A549 (cell line): ENCODE measurements at regions not wholly inside any gene's neighbourhood (a gene's known extent, or its start where the extent isn't known, plus 50 kb on each side); places are given as distances from the start of the nearest gene placed in this dataset.

Source experiments
- ATAC-seq, 2 experiments: fragments of 200-7000 bp in 1 of 2; fragments of >200 bp in 1 of 2; cut with Nextera tagmentation in 1 of 2; cut with Tn5 transposase in 1 of 2; 3 replicates each; pipeline versions ENCODE4 v1.8.0 to v1.9.1; 2018 to 2020; ENCODE audit warnings: mild to moderate bottlenecking in 1 of 2, moderate library complexity in 1 of 2
- CTCF ChIA-PET: fragments of 300-600 bp; sonication (Branson Sonifier 250); formaldehyde crosslinking; extraction: SDS; loops from one replicate; lab custom pipeline; 2021; ENCODE audit warnings: antibody characterized with exemption, inconsistent platforms; lab: Yijun Ruan, JAX
- POLR2A ChIA-PET: fragments of 350-600 bp; formaldehyde crosslinking; extraction: SDS; loops from one replicate; lab custom pipeline; 2021; ENCODE audit warnings: antibody characterized with exemption, inconsistent platforms; lab: Yijun Ruan, JAX
- DNase-seq, 2 experiments: peaks; one replicate each; pipeline versions ENCODE4 v3.0.0 to v3.0.0-alpha.2; 2011 to 2016; ENCODE audit warnings: low read depth in 1 of 2, low spot score in 1 of 2
- FAIRE-seq: peaks from 2 replicates; lab custom pipeline; 2011; peaks lifted over from hg19 to GRCh38; lab: Jason Lieb, UNC
- H3K27ac ChIP-seq, 2 experiments: fragments of >200 bp; sonication (Bioruptor Twin); formaldehyde crosslinking; 3 replicates each; pipeline ENCODE4 v1.5.1; 2016 to 2017
- H3K4me1 ChIP-seq: fragments of >200 bp; sonication (Bioruptor Twin); formaldehyde crosslinking; 3 replicates; pipeline ENCODE4 v1.6.1; 2016
- H3K4me2 ChIP-seq: fragments of >200 bp; sonication (Bioruptor Twin); formaldehyde crosslinking; 3 replicates; pipeline ENCODE4 v1.6.1; 2016
- H3K4me3 ChIP-seq: fragments of >200 bp; sonication (Bioruptor Twin); formaldehyde crosslinking; 3 replicates; pipeline ENCODE4 v1.5.1; 2016
- H3K9me3 ChIP-seq: fragments of >200 bp; sonication (Bioruptor Twin); formaldehyde crosslinking; 3 replicates; pipeline ENCODE4 v1.6.1; 2016
- ATOH8 ChIP-seq: fragments of 250-450 bp; sonication (Bioruptor Pico); IDR thresholded peaks from 2 replicates; pipeline ENCODE4 v1.5.0; 2020; ENCODE audit warnings: low read depth, mild to moderate bottlenecking, moderate library complexity
- CBX2 ChIP-seq: fragments of 200-600 bp; sonication (generic); IDR thresholded peaks from 2 replicates; pipeline ENCODE4 v1.6.1; 2016; ENCODE audit warnings: low read depth, mild to moderate bottlenecking, borderline replicate concordance
- CBX8 ChIP-seq: fragments of 200-600 bp; sonication (generic); IDR thresholded peaks from 2 replicates; pipeline ENCODE4 v1.6.1; 2016
- CEBPB ChIP-seq, 2 experiments: fragments of >200 bp in 1 of 2; sonication (Bioruptor Twin) in 1 of 2; formaldehyde crosslinking in 1 of 2; IDR thresholded peaks; 2 replicates each; pipeline ENCODE4 v1.6.1; 2012 to 2016
- CTCF ChIP-seq: fragments of >200 bp; sonication (Bioruptor Twin); formaldehyde crosslinking; IDR thresholded peaks from 3 replicates; pipeline ENCODE4 v1.5.1; 2016
- E2F6 ChIP-seq: IDR thresholded peaks from 2 replicates; pipeline ENCODE4 v1.6.1; 2012; ENCODE audit warnings: low read depth, borderline replicate concordance
- EHMT2 ChIP-seq: fragments of 200-600 bp; sonication (generic); IDR thresholded peaks from 2 replicates; pipeline ENCODE4 v1.6.1; 2016; ENCODE audit warnings: antibody characterized with exemption, low read depth, mild to moderate bottlenecking, moderate library complexity
- EP300 ChIP-seq, 2 experiments: fragments of >200 bp; sonication (Bioruptor Twin); formaldehyde crosslinking; IDR thresholded peaks; 2 replicates in 1 of 2; 3 replicates in 1 of 2; pipeline ENCODE4 v1.6.1; 2016 to 2017
- FOXS1 ChIP-seq: fragments of 250-450 bp; sonication (Bioruptor Pico); IDR thresholded peaks from 2 replicates; pipeline ENCODE4 v1.5.0; 2020; ENCODE audit warnings: mild to moderate bottlenecking, moderate library complexity
- HDAC2 ChIP-seq: fragments of 200-600 bp; sonication (generic); IDR thresholded peaks from 2 replicates; pipeline ENCODE4 v1.6.1; 2016
- HES2 ChIP-seq: fragments of >200 bp; sonication (Bioruptor Twin); formaldehyde crosslinking; IDR thresholded peaks from 2 replicates; pipeline ENCODE4 v1.6.1; 2016
- HEYL ChIP-seq: fragments of 250-450 bp; sonication (Bioruptor Pico); IDR thresholded peaks from 2 replicates; pipeline ENCODE4 v1.8.0; 2021; ENCODE audit warnings: mild to moderate bottlenecking, moderate library complexity
- JUN ChIP-seq, 2 experiments: fragments of >200 bp; sonication (Bioruptor Twin); formaldehyde crosslinking; IDR thresholded peaks; 2 replicates in 1 of 2; 3 replicates in 1 of 2; pipeline ENCODE4 v1.6.1; 2016 to 2017
- JUNB ChIP-seq: fragments of >200 bp; sonication (Bioruptor Twin); formaldehyde crosslinking; IDR thresholded peaks from 2 replicates; pipeline ENCODE4 v1.6.1; 2016
- POLR2A ChIP-seq: IDR thresholded peaks from 2 replicates; pipeline ENCODE4 v1.6.1; 2012; ENCODE audit warnings: mild to moderate bottlenecking, low read length
- RARB ChIP-seq: fragments of 250-450 bp; sonication (Bioruptor Pico); IDR thresholded peaks from 2 replicates; pipeline ENCODE4 v1.8.0; 2021; ENCODE audit warnings: mild to moderate bottlenecking, moderate library complexity
- REST ChIP-seq: fragments of 200-600 bp; sonication (generic); IDR thresholded peaks from 2 replicates; pipeline ENCODE4 v1.6.1; 2016; ENCODE audit warnings: antibody characterized with exemption, mild to moderate bottlenecking, moderate library complexity
- RFX5 ChIP-seq: fragments of 450-650 bp; IDR thresholded peaks from 2 replicates; pipeline ENCODE4 v1.7.1; 2014; ENCODE audit warnings: antibody characterized with exemption, mild to moderate bottlenecking, moderate library complexity
- RNF2 ChIP-seq: fragments of 200-600 bp; sonication (generic); IDR thresholded peaks from 2 replicates; pipeline ENCODE4 v1.6.1; 2016; ENCODE audit warnings: low read depth, mild to moderate bottlenecking, antibody characterized with exemption, moderate library complexity, borderline replicate concordance
- TP53 ChIP-seq: fragments of 250-450 bp; sonication (Bioruptor Pico); IDR thresholded peaks from 2 replicates; pipeline ENCODE4 v1.5.0; 2021; ENCODE audit warnings: mild to moderate bottlenecking, moderate library complexity
- USF2 ChIP-seq: fragments of 450-650 bp; IDR thresholded peaks from 2 replicates; pipeline ENCODE4 v1.6.1; 2014; ENCODE audit warnings: antibody characterized with exemption
- ZNF302 ChIP-seq: fragments of 250-450 bp; sonication (Bioruptor Pico); IDR thresholded peaks from 2 replicates; pipeline ENCODE4 v1.9.0; 2021; ENCODE audit warnings: inconsistent platforms, mild to moderate bottlenecking, moderate library complexity
- ZSCAN20 ChIP-seq: fragments of 250-450 bp; sonication (Bioruptor Pico); IDR thresholded peaks from 2 replicates; pipeline ENCODE4 v1.8.0; 2022; ENCODE audit warnings: mild to moderate bottlenecking, moderate library complexity
- WGBS: methylation state at CpG from one replicate; pipeline ENCODE4 v1.1.6; 2017; ENCODE audit errors: missing lambda C conversion rate; 5-methylcytosine and 5-hydroxymethylcytosine counted together

- DNase-seq (no peak), FAIRE-seq (no peak), ATAC-seq (no peak)
- Histone ChIP-seq H3K4me2 (no peak overlapping the region), H3K4me1 (peaks cover 16% of the 10 kb centered on the region), H3K27ac (peak overlapping the region in 1 of 2 experiments; percentile 83; a peak in 3 of 6 replicates), H3K9me3 (no peaks in the 10 kb centered on the region), H3K4me3 (no peak overlapping the region)
- POLR2A ChIA-PET: no interaction called here
- TF ChIP-seq ZSCAN20: no peak
- TF ChIP-seq POLR2A: no peak
- TF ChIP-seq ZNF302 (CRISPR knock-in tag): no peak
- TF ChIP-seq EHMT2: no peak
- TF ChIP-seq HES2: no peak
- no peak for TF ChIP-seq FOXS1
- TF ChIP-seq JUN (IDR thresholded peaks at IDR 0.05): no peak
- no peak for TF ChIP-seq TP53
- TF ChIP-seq ATOH8 (CRISPR knock-in tag): no peak
- no peak for TF ChIP-seq HDAC2
- TF ChIP-seq JUNB: no peak
- no peak for TF ChIP-seq CEBPB (IDR thresholded peaks at IDR 0.05)
- no peak for TF ChIP-seq CBX2
- no peak for TF ChIP-seq CBX8
- WGBS: 93% methylated on average over 7 of the region's 7 CpGs
- CTCF ChIA-PET: no interaction called here
These were observed 167.5 kb downstream of the CD83 start for GRCh38 chr6:14284969-14285590.

- Histone ChIP-seq H3K4me2 (peak overlapping the region; percentile 60), H3K27ac (peak overlapping the region; percentile 54 to 83; a peak in 5 of 6 replicates), H3K9me3 (no peaks in the 10 kb centered on the region), H3K4me1 (peaks cover 16% of the 10 kb centered on the region), H3K4me3 (no peak overlapping the region)
- POLR2A ChIA-PET: no interaction called here
- DNase-seq: peak; percentile 35 to 43
- no peak for FAIRE-seq
- TF ChIP-seq ATOH8 (CRISPR knock-in tag) (no peak), CTCF (no peak), JUN (IDR thresholded peaks at IDR 0.05) (peak in 1 of 2 experiments; percentile 30; a peak in 1 of 5 replicates), RFX5 (no peak), EP300 (IDR thresholded peaks at IDR 0.05) (peak in 1 of 2 experiments; percentile 22; a peak in 1 of 5 replicates), FOXS1 (no peak)
- peak in 1 of 2 experiments; percentile 59; a peak in 2 of 6 replicates for ATAC-seq
- CTCF ChIA-PET: interaction anchor here (0.7 kb wide), 1 partner anchor 217 kb away, joined by 3 read pairs; no protein-coding TSS in a partner anchor
- WGBS: 13% methylated on average over 5 of the region's 5 CpGs
These were observed 168.6 kb downstream of the CD83 start for GRCh38 chr6:14286144-14286543.

GRCh38 chr6:14286634-14287428, 169.3 kb downstream of the CD83 start:
- WGBS: 10% methylated on average over 1 of the region's 1 CpG
- Histone ChIP-seq H3K4me3 (no peak overlapping the region), H3K4me2 (peak overlapping the region; percentile 60), H3K4me1 (peaks cover 16% of the 10 kb centered on the region), H3K9me3 (no peaks in the 10 kb centered on the region), H3K27ac (peak overlapping the region; percentile 54 to 83; a peak in 5 of 6 replicates)
- CTCF ChIA-PET: interaction anchor here (1.8 kb wide), 1 partner anchor 75 kb away, joined by 4 read pairs; no protein-coding TSS in a partner anchor
- FAIRE-seq (no peak), DNase-seq (no peak), ATAC-seq (no peak)
- POLR2A ChIA-PET: no interaction called here
- no peak for TF ChIP-seq RNF2
- TF ChIP-seq REST: no peak
- no peak for TF ChIP-seq HEYL
- no peak for TF ChIP-seq E2F6
- TF ChIP-seq HES2: no peak
- no peak for TF ChIP-seq RARB (CRISPR knock-in tag)
- TF ChIP-seq USF2: no peak
